ENCODE measurements at regions not wholly inside any gene's neighbourhood (a gene's known extent, or its start where the extent isn't known, plus 50 kb on each side); places are given as distances from the start of the nearest gene placed in this dataset.

GRCh38 chr3:74390121-74390877, 224.2 kb downstream of the CNTN3 start:
- TF ChIP-seq REST (IDR thresholded peaks at IDR 0.05; ENCODE audit: insufficient read depth in 1 of 2, low read depth in 2 of 2, low read length in 2 of 2) (no peak), POLR2AphosphoS5 (IDR thresholded peaks at IDR 0.05; ENCODE audit: low read depth, low read length) (no peak)

Data from PFSK-1 (cell line).